ENCODE measurements at regions not wholly inside any gene's neighbourhood (a gene's known extent, or its start where the extent isn't known, plus 50 kb on each side); places are given as distances from the start of the nearest gene placed in this dataset.

DNA sequence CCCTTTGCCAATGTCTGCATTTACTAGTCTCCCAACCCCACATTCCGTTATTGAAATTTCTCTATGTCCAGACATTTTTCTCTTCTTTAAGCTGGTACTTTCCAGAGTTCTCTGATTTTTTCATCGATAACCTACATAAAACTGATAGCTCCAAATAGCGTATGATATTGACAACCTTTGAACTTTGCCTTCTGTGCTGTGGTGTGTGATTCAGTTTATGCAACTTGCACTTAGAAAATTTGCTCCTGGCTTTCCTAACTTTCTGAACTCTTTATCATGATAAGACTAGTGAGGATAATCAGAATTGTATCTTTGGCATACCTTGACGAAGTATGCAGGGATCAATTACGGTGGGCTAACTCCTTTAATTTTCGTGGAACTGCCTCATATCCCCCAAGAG is 1261.3 kb downstream of the SI start (continued):
- no peak for TF ChIP-seq ZNF232 (CRISPR knock-in tag; IDR thresholded peaks at IDR 0.05)

GRCh38 chr3:163813935-163814334 is 1264.4 kb downstream of the SI start:
- H3K36me3 ChIP-seq (ENCODE audit: control insufficient read depth, insufficient read depth, low read length), result no peaks in the 10 kb centered on the region
- no peaks in the 10 kb centered on the region for H3K27me3 ChIP-seq (ENCODE audit: control insufficient read depth in 2 of 2, insufficient read depth in 2 of 2, low read length in 2 of 2)
- no peaks in the 10 kb centered on the region for H3K9me1 ChIP-seq (ENCODE audit: control insufficient read depth, insufficient read depth, low read length)
- no peak overlapping the region for H3K27ac ChIP-seq (ENCODE audit: extremely low read depth, low read depth, low read length)
- H3K79me2 ChIP-seq (ENCODE audit: control insufficient read depth, insufficient read depth, low read length), result no peaks in the 10 kb centered on the region
- H3K4me2 ChIP-seq (ENCODE audit: insufficient read depth, low read length), result no peak overlapping the region
- in situ Hi-C loops (cut with MboI), result no loop called here
- ChIA-PET CTCF (ENCODE audit: low intra/inter-chr PET ratio) (no interaction called here), POLR2A (interaction anchor here (0.7 kb wide), 1 partner anchor 194 kb away, joined by 3 read pairs; no protein-coding TSS in a partner anchor)
- FAIRE-seq (no peak), DNase-seq (ENCODE audit: extremely low read depth in 1 of 4, low spot score in 3 of 4) (no peak), ATAC-seq (no peak)
- H3K9ac ChIP-seq (ENCODE audit: insufficient read depth in 1 of 2, low read depth in 2 of 2, low read length in 2 of 2), result no peak overlapping the region
- intact Hi-C loops (cut with micrococcal nuclease), result no loop called here
- H3K9me3 ChIP-seq (replicated peaks; ENCODE audit: control insufficient read depth, insufficient read depth, low read depth, low read length), result no peaks in the 10 kb centered on the region
- no peaks in the 10 kb centered on the region for H4K20me1 ChIP-seq (replicated peaks; ENCODE audit: control insufficient read depth, insufficient read depth, low read length)
- H3K4me1 ChIP-seq (replicated peaks in 1 of 2; ENCODE audit: control insufficient read depth in 2 of 2, insufficient read depth in 2 of 2, low read length in 2 of 2), result no peaks in the 10 kb centered on the region
- TF ChIP-seq ZNF589 (CRISPR knock-in tag; IDR thresholded peaks at IDR 0.05; ENCODE audit: low read depth), result no peak
- no peak for TF ChIP-seq IRF9 (tag; IDR thresholded peaks at IDR 0.05)
- no peak for TF ChIP-seq E2F4 (CRISPR knock-in tag; IDR thresholded peaks at IDR 0.05; ENCODE audit: low read depth)
- no peak for TF ChIP-seq ZNF696 (CRISPR knock-in tag; conservative IDR thresholded peaks at IDR 0.05)
- no peak for TF ChIP-seq TARDBP (IDR thresholded peaks at IDR 0.05)
- TF ChIP-seq MYNN (IDR thresholded peaks at IDR 0.05), result no peak
- TF ChIP-seq MYNN (CRISPR knock-in tag; IDR thresholded peaks at IDR 0.05), result no peak
- TF ChIP-seq IRF2 (CRISPR knock-in tag; IDR thresholded peaks at IDR 0.05), result no peak
- no peak for TF ChIP-seq ZNF449 (CRISPR knock-in tag; IDR thresholded peaks at IDR 0.05)
- TF ChIP-seq ZNF347 (CRISPR knock-in tag; IDR thresholded peaks at IDR 0.05; ENCODE audit: low read depth), result no peak
- no peak for TF ChIP-seq MCM2 (IDR thresholded peaks at IDR 0.05; ENCODE audit: low read depth)
- no peak for TF ChIP-seq PHTF2 (CRISPR knock-in tag; IDR thresholded peaks at IDR 0.05)
- TF ChIP-seq, protein P1, sequence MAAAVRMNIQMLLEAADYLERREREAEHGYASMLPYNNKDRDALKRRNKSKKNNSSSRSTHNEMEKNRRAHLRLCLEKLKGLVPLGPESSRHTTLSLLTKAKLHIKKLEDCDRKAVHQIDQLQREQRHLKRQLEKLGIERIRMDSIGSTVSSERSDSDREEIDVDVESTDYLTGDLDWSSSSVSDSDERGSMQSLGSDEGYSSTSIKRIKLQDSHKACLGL (CRISPR knock-in tag; IDR thresholded peaks at IDR 0.05; ENCODE audit: borderline replicate concordance, poor library complexity, severe bottlenecking), result no peak
- no peak for TF ChIP-seq ZZZ3 (IDR thresholded peaks at IDR 0.05)
- TF ChIP-seq CREBBP (IDR thresholded peaks at IDR 0.05; ENCODE audit: low read depth, low read length), result no peak
- TF ChIP-seq ZNF764 (CRISPR knock-in tag; IDR thresholded peaks at IDR 0.05; ENCODE audit: low read depth), result no peak
- no peak for TF ChIP-seq ZNF75A (CRISPR knock-in tag; IDR thresholded peaks at IDR 0.05)
- H3K4me3 ChIP-seq, result no peak overlapping the region
- BruUV-seq (replicated peaks), result no TSS peak
- H2AFZ ChIP-seq (ENCODE audit: low read depth, low read length), result no peak overlapping the region
